ENCODE measurements at regions not wholly inside any gene's neighbourhood (a gene's known extent, or its start where the extent isn't known, plus 50 kb on each side); places are given as distances from the start of the nearest gene placed in this dataset.

DNA sequence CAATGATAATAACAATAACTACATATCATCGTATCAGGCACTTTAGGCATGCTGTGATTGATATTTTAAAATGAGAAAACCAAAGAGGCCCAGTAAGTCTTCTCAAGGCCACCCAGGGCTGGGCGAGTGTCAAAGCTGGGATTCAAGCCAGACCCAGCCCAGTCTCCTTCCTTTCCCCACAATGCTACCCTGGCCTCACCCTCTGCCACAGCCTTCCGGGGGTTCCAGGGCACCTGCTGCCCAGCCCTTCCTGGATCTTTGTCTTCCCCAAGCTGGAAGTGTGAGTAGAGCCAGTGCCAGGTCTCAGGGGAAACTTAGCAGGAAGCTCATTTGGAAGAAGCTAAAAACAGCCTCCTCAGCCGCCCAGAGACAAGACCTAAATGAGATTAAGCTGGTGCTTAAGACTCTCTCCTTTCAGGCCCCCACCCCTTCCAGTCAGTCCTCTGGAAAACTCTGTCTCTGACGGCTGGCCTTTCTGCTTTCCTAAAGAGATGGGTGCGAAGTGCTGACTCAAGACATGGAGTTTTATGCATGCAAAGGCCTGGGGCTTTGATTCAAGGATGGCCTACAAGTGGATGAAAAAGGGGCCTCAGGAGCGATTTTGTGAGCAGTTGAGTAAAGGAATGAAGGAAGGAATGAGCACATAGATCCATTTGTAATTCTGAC is 184.2 kb downstream of the KCNA5 start:
- DNase-seq (ENCODE audit: low spot score) = no peak

DNA sequence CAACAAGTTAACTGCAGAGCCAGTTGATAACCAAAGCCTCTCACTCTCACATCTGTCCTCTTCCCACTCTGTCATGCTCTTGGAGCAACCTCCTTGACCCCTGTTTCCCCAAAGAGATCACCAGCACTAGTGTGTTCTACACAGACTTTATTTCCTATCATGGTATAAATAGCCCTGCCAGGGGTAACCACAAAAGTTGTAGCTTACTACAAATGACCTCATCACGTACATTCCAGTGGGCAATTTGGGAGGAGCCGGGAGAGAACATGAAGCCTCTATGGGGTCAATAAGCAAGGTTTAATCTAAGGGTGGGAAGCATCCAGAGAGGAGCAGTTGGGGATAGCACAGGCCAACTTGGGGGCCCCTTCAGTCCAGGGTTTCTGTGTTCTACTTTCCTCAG is 186.5 kb downstream of the KCNA5 start:
- peak; percentile 85 for DNase-seq (ENCODE audit: low spot score)

DNA sequence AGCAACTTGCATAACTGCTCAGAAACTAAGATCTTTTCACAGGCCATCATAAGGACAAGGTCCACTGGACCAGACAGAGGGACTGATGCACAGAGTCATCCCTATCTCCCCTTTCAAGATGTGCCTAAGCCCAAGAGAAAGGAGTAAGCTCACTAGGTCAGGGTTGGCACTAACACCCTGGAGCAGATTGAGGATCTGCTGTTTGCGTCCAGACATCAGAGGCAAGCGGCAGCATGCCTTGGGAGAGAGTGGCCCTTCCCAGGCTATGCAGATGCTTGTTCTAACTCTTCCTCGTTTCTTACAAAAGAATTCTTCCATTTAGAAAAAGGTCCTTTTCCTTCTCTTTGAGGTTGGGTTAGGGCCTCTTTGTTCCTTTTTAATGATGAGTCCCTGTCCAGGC is 187.2 kb downstream of the KCNA5 start:
- DNase-seq (ENCODE audit: low spot score) = no peak

DNA sequence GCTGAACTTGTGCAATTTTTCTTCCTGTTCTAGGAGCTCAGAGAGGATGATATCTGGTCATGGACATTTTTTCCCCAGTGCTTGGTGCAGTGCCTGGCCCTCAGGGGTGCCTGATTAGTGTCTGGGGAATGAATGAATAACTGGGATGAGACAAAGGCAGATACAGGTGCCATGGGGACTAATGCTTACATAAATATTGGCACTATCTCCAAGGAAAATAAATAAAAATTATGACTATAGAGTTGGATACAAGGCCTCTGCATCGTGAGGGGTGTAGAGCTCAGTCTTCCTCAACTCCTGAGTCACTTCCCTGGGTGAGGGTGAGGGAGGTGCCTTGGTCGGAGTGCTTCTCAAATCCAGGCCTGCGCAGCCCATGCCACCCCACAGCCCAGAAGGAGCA is 188.6 kb downstream of the KCNA5 start:
- peak; percentile 34 for DNase-seq (ENCODE audit: low spot score)

DNA sequence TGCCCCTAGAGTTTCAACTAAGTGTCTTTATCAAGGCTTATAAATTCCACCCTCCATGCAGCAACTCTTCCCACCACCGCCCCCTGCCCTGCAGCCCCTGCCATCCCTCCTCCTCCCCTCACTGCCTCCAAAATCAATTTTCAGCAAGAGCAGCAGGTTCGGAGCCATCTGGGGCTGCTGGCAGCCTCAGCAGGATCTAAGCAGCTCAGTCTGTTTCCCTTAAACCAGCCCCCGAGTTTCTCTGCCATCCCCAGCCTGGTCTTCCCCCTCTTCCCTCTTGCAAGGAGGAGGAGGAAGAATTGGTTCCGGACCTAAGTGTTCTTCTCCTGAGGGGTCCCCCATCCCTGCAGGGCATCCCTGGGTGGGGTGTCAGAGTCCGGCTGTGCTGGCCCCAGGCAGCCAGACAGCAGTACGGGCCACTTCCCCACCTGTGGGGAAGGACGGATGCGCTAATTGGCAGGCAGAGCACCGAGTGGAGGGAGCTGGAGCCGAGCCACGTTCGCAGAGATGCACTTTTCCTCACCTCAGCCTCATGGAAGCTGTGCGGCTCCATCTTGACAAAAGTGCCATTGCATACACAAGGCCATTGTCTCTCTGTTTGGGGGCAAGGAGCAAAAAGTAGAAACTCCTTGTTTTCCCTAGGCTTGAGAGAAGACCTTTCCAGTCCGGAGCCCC is 189.3 kb downstream of the KCNA5 start:
- no peak for DNase-seq (ENCODE audit: low spot score)

DNA sequence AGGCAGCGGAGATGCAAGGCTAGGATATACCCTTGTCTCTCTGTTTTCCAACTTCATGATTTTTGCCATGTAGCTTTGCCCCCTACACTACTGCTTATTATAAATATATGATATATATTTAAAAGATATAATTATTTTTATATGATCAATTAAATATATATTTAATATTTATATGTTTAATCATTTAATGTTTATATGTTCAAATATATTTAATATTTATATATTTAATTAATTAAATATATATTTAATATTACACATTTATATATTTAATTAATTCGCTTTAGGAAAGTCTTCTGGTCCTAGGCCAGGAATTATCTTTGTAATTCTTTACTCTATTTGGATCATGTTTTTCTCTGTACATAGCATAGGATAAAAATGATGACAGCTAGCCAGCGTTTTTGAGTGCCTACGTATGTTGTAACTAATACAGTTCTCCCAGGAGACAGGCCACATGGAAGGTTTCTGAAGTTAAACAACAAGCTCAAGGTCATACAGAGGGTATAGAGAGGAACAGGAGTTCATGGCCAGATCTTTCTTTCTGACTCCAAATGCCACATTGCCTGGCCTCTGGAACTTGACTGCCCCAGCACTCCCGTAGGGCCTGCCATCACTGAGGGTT is 192.5 kb downstream of the KCNA5 start:
- no peak for DNase-seq (ENCODE audit: low spot score)

DNA sequence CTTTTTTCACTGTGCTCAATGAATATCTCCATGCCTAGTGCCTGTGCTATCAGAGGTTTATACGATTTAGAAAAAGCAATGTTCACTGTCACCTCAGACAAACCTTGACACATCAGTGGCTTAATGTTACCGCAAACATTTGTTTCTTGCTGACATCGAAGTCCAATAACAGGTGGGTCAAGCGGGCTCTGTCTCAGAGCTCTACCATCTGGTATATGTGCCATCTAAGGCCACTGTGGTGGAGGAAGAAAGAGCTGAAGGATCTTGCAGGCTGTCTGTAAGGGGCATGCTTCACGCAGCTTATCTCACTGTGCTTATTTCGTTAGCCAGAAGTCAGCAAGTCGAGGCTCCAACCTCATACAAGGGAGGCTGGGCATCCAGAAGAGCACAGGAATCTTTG is 189.5 kb upstream of the NTF3 start:
- no peak for DNase-seq (ENCODE audit: low spot score)

DNA sequence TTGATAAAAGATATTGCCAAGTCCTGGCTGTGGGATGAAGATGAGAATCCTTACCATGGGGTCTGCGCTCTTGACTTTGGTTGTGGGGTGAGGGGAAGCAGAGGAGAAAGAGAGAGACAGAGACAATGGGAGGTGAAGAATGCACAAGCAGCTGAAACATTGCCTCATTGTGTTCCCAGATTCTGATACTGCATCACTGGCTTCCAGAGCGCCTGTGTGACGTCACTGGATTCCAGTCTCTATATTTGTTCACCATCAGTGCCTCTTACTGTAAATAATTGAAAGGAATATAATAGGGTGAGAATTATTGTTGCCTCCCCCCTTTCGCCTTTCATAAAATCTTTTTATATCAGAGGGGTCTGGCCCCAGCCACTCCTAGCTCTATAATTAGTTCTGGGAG is 188.9 kb upstream of the NTF3 start:
- no peak for DNase-seq (ENCODE audit: low spot score)

DNA sequence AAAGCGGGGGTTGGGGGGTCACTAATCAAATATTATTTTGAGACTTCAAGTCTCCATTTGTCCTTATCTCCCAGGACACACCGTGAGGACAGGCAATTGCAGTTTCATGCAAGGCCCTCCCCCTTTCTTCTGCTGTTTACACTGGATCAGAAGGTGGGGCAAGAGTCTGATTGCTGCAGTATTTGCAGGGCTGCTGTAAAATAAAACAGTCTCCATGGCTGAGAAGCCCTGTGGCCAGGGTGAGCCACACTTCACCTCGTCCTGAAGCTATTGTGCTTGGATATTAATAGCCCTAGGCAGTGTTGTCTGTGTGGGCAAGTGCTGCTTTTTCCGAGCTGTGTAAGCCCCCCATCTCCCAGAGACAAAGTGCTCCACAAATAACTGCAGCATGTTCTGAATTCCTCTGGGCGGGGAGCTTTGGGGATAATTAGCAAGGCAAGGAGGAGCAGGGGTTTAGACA is 187.4 kb upstream of the NTF3 start:
- DNase-seq (ENCODE audit: low spot score) = no peak

DNA sequence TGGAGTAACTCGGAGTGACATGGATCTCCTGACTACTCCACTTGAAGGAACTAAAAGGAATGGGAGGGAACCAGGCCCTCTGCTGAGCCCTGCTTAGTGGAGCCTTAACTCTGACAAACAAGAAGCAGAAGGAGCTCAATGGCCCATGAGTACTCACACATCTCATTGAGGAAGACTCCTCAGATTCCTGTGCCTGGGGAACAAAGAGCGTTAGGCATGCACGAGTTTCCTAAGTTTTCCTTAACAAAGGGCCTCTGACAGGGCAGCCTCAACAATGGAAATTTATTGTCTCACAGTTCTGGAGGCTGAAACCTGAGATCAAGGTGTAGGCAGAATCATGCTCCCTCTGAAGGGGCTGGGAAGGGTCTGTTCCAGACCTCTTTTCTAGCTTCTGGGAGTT is 185.7 kb upstream of the NTF3 start:
- DNase-seq (ENCODE audit: low spot score) = no peak

DNA sequence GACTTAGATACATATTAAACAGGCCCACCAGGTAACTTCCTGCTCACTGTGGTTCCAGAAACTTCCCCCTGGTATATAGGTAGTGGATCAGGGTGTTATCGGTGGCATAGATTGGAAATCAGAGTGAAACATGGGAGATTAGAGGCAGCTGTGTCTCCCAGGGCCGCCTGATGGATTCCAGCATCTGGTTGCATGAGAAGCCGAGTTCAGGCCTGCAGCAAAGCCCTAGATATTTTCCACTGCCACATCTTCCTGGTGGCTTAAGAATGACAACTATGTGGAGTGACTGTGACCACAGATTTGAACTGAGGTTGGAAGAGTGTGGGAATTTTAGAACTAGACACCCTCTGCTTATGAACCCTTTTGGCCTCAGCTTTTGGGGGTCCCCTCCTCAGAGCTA is 184.8 kb upstream of the NTF3 start:
- peak; percentile 77 for DNase-seq (ENCODE audit: low spot score)

DNA sequence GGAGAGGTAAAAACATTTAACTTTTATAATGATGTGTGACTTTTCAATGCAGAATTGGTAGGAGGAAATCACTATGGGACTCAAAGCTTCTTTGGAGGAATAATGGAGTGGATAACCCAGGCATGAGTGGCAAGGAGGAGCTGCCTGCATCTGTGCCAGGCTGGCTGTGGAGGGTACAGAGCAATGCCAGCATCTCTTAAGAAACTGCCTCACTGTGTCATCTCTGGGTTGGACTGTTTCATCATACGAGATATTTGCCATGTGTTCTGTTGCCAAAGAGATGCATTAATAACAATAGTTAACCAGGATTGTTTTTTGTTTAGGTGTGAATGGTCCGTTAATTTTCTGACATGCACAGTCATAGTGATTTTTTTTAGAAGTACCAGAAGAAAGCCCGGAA is 183.7 kb upstream of the NTF3 start:
- peak; percentile 36 for DNase-seq (ENCODE audit: low spot score)

DNA sequence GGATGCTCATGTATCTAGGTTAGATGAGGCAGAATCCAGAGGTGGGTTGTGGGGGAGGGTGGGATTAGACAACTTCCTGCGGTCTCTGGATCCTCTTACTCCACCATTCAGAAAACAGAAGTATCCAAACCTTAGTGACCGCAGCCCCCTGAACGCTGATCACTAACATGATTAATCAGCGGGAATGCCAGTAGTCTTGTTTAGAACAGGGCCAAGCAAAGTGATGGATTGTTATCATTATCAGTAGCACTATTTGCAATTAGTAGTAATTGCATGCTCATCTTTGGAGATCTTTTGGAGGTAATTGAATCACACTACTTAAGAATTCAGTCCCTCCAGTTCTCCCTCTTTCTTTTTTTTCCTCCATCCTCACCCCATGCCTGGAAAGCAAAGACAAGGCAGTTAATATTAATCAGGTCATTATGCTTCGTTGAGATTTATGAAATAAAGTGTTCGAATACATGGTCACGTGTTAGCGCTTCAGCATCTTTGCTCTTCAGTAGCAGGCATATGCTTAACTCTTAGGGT is 182.8 kb upstream of the NTF3 start:
- DNase-seq (ENCODE audit: low spot score) = no peak

DNA sequence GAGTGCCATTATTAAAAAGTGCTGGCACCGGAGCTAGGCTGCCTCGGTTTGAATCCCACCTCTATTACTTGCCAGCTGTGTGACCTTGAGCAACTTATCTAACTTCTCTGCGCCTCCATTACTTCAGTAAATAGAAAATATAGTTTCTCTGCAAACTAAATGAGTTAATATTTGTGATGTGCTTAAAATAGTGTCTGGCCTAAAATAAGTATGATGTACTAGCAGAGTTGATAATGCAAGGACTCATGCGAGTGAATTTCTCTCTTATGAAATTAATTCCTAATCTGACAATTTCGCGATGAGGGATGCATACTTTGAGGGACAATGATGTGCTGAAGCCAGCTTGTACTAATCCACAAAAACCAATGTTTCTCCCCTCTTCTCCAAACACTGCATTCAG is 180.8 kb upstream of the NTF3 start:
- DNase-seq (ENCODE audit: low spot score) = no peak

DNA sequence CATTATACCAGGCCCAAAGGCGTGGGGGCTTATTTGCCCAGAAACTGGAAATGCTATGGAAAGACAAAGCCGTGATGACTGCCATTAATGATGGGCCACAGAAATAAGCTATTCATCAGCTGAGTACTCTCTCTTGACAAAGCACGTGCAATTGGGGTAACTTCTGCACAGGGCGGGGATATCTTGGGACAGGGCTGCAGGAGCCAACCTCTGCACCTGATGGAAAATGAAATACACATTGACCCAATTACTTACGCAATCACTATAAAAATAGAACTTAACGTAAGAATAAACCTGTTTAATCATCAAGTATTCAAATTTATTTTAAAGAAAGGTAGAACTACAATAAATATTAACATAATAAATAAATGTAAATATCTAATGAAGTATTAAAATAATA is 180.1 kb upstream of the NTF3 start:
- no peak for DNase-seq (ENCODE audit: low spot score)

DNA sequence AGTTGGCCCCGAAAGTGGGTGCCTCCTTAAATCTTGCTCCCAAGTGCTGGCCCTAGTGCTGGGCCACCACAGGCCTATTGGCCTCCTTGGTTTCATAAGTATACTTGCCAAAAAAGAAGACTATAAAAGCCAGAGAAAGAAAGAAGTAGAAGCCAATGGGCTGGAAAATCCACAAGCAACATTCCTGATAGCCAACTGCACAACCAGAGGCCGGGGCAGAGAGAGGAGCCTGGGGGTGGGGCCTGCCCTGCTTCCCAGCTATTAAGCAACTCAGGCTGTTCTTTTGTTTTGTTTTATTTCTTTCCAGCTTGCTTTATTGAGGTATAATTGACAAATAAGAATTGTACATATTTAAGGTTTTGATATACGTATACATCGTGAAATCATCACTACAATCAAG is 177.2 kb upstream of the NTF3 start:
- DNase-seq (ENCODE audit: low spot score) = peak; percentile 87

DNA sequence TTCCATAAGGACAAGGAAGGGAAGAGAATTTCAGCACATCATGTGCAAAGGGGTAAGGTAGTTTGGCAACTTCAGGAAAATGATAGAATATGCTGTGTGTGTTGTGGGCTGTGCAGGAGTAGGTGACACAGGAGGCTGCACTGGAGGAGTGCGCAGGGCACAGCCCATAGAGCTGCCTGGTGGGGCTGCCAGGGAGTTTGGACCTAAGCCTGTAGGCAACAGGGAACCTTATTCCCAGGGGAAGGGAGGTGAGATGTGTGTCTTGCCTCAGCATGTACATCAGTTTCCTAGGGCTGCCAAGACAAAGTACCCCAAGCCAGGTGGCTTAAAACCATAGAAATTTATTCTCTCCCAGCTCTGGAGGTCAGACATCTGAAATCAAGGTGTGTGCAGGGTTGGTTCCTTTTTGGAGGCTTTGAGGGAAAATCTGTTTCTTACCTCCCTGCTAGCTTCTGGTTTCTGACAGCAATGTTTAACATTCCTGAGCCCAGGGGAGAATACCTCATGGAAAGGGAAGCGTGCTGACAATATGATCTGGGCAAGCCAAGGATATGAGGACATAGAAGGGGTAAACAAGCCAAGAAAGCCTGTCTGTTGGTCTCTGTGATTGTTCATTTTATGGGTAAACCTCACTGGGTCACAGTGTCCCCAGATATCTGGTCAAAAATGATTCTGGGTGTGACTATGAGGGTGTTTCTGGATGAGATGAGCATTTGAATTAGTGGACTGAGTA is 174.0 kb upstream of the NTF3 start:
- DNase-seq (ENCODE audit: low spot score) = peak; percentile 32

DNA sequence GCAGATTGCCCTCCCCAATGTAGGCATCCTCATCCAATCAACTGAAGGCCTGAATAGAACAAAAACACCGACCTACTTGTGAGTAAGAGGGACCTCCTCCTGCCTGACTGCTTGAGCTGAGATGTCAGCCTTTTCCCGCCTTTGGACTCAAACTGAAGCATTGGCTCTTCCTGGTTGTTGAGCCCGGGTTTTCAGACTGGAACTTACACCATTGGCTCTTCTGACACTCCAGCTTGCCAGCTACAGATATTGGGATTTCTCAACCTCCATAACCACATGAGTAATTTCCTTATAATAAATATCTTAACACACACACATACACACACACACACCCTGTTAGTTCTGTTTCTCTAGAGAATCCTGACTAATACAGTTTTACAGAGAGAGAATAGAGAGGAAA is 173.4 kb upstream of the NTF3 start:
- DNase-seq (ENCODE audit: low spot score) = peak; percentile 80

DNA sequence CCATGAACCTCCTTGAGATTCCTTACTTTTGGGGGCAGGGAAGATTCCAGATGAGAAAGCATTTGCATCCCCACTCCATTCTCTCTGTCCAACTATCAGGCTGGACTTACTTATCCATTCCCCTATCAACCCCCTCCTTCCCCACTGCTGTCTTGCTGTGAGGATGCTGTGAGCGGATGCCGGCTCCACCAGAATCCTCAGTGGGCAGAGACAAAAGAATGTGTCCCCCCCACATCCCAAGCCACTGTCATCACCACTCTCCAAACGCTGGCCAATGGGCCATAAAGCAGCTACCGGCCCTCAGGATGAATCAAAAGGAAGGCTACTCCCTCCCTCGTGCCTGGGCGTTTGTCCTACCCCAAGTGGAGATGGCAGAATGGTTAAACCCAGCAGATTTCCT is 173.0 kb upstream of the NTF3 start:
- DNase-seq (ENCODE audit: low spot score) = peak; percentile 55

DNA sequence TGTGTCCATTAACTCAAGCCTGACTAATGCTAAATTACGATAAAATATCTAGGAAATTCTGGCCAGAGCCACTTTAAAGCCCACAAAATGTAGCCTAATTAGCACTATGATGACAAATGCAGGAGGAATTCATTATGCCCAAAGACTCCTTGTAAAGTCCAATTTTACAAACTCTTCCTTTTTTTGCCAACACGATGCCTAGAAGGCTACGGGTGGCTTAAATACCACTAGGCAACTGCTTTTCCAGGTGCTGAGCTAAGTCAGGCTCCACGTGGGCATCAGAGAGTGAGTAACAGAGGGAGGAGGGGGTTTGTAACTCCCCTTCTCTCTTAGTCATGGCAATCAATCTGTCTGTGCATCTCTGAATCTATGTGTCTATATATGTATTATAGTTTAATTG is 172.4 kb upstream of the NTF3 start:
- DNase-seq (ENCODE audit: low spot score) = no peak

DNA sequence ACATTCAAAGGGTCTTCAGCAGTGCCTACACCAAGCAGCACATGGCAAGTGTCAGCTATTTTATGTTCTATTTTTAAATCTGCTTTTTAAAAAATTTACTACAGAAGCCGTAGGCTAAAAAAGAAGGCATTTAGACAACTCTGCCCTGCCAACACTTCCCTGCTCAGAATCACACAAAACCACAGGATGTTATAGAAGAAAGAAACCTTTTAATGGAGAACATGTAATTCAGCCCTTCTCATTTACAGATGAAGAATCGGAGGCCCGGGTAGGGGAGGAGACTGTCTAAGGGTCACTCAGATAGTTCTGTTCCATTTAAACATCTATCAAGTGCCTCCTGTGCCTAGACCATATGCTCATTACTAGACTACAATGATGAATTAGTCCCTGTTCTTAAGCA is 171.8 kb upstream of the NTF3 start:
- no peak for DNase-seq (ENCODE audit: low spot score)

DNA sequence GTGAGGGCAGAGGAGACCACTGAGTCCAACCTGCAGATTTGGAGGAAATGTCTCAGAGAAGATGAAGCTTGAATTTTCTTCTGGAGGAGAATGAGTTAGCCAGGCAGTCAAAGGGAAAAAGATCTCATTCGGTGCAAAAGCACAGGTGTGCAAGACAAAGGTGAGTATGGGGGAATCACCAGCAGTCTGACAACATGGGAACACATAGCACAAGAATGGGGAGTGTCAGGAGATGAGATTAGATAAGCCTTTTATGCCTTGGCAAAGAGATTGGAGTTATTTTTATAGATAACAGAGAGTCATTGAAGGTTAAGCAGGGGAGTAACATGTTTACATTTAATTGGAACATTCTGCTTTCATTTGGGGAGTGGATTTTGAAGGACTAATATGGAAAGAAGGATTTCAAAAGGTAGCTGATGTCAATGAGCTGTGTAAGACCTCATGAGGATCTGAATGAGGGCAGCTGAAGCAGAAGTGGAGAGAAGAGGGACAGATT is 171.3 kb upstream of the NTF3 start:
- no peak for DNase-seq (ENCODE audit: low spot score)
